C4-2B (cell line): ENCODE measurements at regions not wholly inside any gene's neighbourhood (a gene's known extent, or its start where the extent isn't known, plus 50 kb on each side); places are given as distances from the start of the nearest gene placed in this dataset.

Experiments used
- H3K27ac ChIP-seq: fragments of 450-650 bp; 2 replicates; pipeline ENCODE4 v1.5.1; 2017
- CTCF ChIP-seq: fragments of 450-650 bp; conservative IDR thresholded peaks from 2 replicates; pipeline ENCODE4 v1.5.1; 2017; ENCODE audit warnings: mild to moderate bottlenecking
- ZFX ChIP-seq: fragments of 450-650 bp; IDR thresholded peaks from 2 replicates; pipeline ENCODE4 v1.6.1; 2017

GRCh38 chr2:236976266-236977062 lies 109.2 kb upstream of the COPS8 start:
- no peak overlapping the region for H3K27ac ChIP-seq
- TF ChIP-seq ZFX (no peak), CTCF (no peak)

- H3K27ac ChIP-seq: no peak overlapping the region
- TF ChIP-seq ZFX (no peak), CTCF (no peak)
Measured at GRCh38 chr2:236977063-236977851, 108.4 kb upstream of the COPS8 start.

GRCh38 chr2:236977852-236978398 lies 107.8 kb upstream of the COPS8 start:
- no peak for TF ChIP-seq ZFX
- TF ChIP-seq CTCF: no peak
- no peak overlapping the region for H3K27ac ChIP-seq

GRCh38 chr2:236979664-236980063 lies 106.0 kb upstream of the COPS8 start:
- no peak overlapping the region for H3K27ac ChIP-seq
- no peak for TF ChIP-seq ZFX
- TF ChIP-seq CTCF: no peak

GRCh38 chr2:236980961-236981360 lies 104.7 kb upstream of the COPS8 start:
- no peak overlapping the region for H3K27ac ChIP-seq
- no peak for TF ChIP-seq ZFX

- no peak overlapping the region for H3K27ac ChIP-seq
- TF ChIP-seq CTCF: no peak
- TF ChIP-seq ZFX: no peak
Measured at GRCh38 chr2:236981701-236982485, 103.8 kb upstream of the COPS8 start.

- TF ChIP-seq ZFX (no peak), CTCF (no peak)
- H3K27ac ChIP-seq: no peak overlapping the region
Measured at GRCh38 chr2:236982693-236983455, 102.8 kb upstream of the COPS8 start.
